B cell (primary cell): ENCODE measurements at regions not wholly inside any gene's neighbourhood (a gene's known extent, or its start where the extent isn't known, plus 50 kb on each side); places are given as distances from the start of the nearest gene placed in this dataset.

Source experiments
- ATAC-seq: fragments of 200-7000 bp; cut with Tn5 transposase; one replicate; pipeline ENCODE4 v1.10.0; 2021; ENCODE audit warnings: low read depth, mild to moderate bottlenecking, moderate number of reproducible peaks, moderate library complexity
- CTCF ChIA-PET: fragments of 350-600 bp; sonication (Branson Sonifier 250); formaldehyde crosslinking; loops from one replicate; lab custom pipeline; 2021; ENCODE audit warnings: antibody characterized with exemption, inconsistent platforms; lab: Charles Lee
- POLR2A ChIA-PET: fragments of 350-600 bp; sonication (Branson Sonifier 250); formaldehyde crosslinking; loops from one replicate; lab custom pipeline; 2021; ENCODE audit warnings: antibody characterized with exemption; lab: Charles Lee
- DNase-seq: peaks from one replicate; pipeline ENCODE4 v3.0.0; 2013
- H2AFZ ChIP-seq: 2 replicates; pipeline ENCODE4 v1.6.1; 2012; ENCODE audit warnings: mild to moderate bottlenecking, low read depth, low read length; ENCODE audit not compliant: insufficient read depth, poor library complexity, severe bottlenecking
- H3K27ac ChIP-seq, 2 donors: 1 replicate in 1 of 2; 2 replicates in 1 of 2; pipeline ENCODE4 v1.5.1; 2012 to 2013; ENCODE audit warnings: low read length in 2 of 2, mild to moderate bottlenecking in 2 of 2, moderate library complexity in 1 of 2
- H3K27me3 ChIP-seq, 4 experiments: fragments of 200-600 bp in 1 of 4; sonication (generic) in 1 of 4; replicated peaks in 1 of 4; 1 replicate in 2 of 4; 2 replicates in 2 of 4; pipeline versions ENCODE4 v1.6.1 to v1.7.0; 2013 to 2016; ENCODE audit warnings: low read length in 3 of 4, mild to moderate bottlenecking in 2 of 4, mixed read lengths in 1 of 4, moderate library complexity in 1 of 4; ENCODE audit not compliant: insufficient read depth in 4 of 4, control insufficient read depth in 3 of 4; ENCODE audit errors: control extremely low read depth in 1 of 4
- H3K36me3 ChIP-seq, 2 experiments: replicated peaks in 1 of 2; 1 replicate in 1 of 2; 2 replicates in 1 of 2; pipeline versions ENCODE4 v1.6.1 to v1.7.1; 2013; ENCODE audit warnings: low read length in 1 of 2; ENCODE audit not compliant: insufficient read depth in 2 of 2, control insufficient read depth in 1 of 2; ENCODE audit errors: control extremely low read depth in 1 of 2, extremely low read depth in 1 of 2
- H3K4me1 ChIP-seq, 2 donors: fragments of 200-600 bp in 1 of 2; sonication (generic) in 1 of 2; 1 replicate in 1 of 2; 2 replicates in 1 of 2; pipeline versions ENCODE4 v1.5.1 to v1.6.1; 2013 to 2017; ENCODE audit warnings: low read length in 2 of 2; ENCODE audit not compliant: control insufficient read depth in 2 of 2, insufficient read depth in 2 of 2
- H3K4me2 ChIP-seq: replicated peaks from 2 replicates; pipeline ENCODE3; 2012; ENCODE audit warnings: mild to moderate bottlenecking, low read depth, low read length; ENCODE audit not compliant: poor library complexity, severe bottlenecking
- H3K4me3 ChIP-seq, 5 experiments: fragments of 200-600 bp in 1 of 5; sonication (generic) in 1 of 5; 1 replicate in 3 of 5; 2 replicates in 2 of 5; pipeline versions ENCODE4 v1.5.1 to v1.7.0; 2011 to 2016; ENCODE audit warnings: low read length in 4 of 5, mild to moderate bottlenecking in 4 of 5, low read depth in 2 of 5, control low read depth in 1 of 5, moderate library complexity in 1 of 5; ENCODE audit not compliant: insufficient read depth in 1 of 5; ENCODE audit errors: control extremely low read depth in 1 of 5, extremely low read depth in 1 of 5
- H3K79me2 ChIP-seq: fragments of 200-600 bp; sonication (generic); one replicate; pipeline ENCODE4 v1.6.0; 2016; ENCODE audit warnings: low read length; ENCODE audit not compliant: control insufficient read depth, insufficient read depth
- H3K9ac ChIP-seq: fragments of 200-600 bp; sonication (generic); 2 replicates; pipeline ENCODE4 v1.6.1; 2017; ENCODE audit warnings: mild to moderate bottlenecking, low read length, moderate library complexity
- H3K9me3 ChIP-seq, 3 donors: one replicate each; pipeline versions ENCODE4 v1.6.1 to v1.7.1; 2013; ENCODE audit warnings: low read length in 2 of 3; ENCODE audit not compliant: control insufficient read depth in 2 of 3, insufficient read depth in 1 of 3; ENCODE audit errors: control extremely low read depth in 1 of 3
- H4K20me1 ChIP-seq: 2 replicates; pipeline ENCODE4 v1.6.0; 2012; ENCODE audit warnings: mild to moderate bottlenecking, low read length; ENCODE audit not compliant: insufficient read depth, control insufficient read depth, poor library complexity, severe bottlenecking
- H3K27ac Mint-ChIP-seq: one replicate; pipeline ENCODE4 v1.8.0; 2021; ENCODE audit warnings: mixed read lengths
- H3K27me3 Mint-ChIP-seq: one replicate; pipeline ENCODE4 v1.8.0; 2021; ENCODE audit warnings: mixed read lengths
- H3K4me1 Mint-ChIP-seq: one replicate; pipeline ENCODE4 v1.8.0; 2021; ENCODE audit warnings: mixed read lengths
- H3K4me3 Mint-ChIP-seq: one replicate; pipeline ENCODE4 v1.8.0; 2021; ENCODE audit warnings: mixed read lengths
- H3K9me3 Mint-ChIP-seq: one replicate; pipeline ENCODE4 v1.8.0; 2022; ENCODE audit warnings: mixed read lengths; ENCODE audit not compliant: insufficient read depth
- CTCF ChIP-seq: fragments of 200-600 bp; IDR thresholded peaks from one replicate; pipeline ENCODE4 v1.8.0; 2022; ENCODE audit warnings: antibody characterized with exemption, mild to moderate bottlenecking
- EZH2 ChIP-seq: IDR thresholded peaks from 2 replicates; pipeline ENCODE4 v1.6.1; 2012; ENCODE audit warnings: borderline replicate concordance, low read depth, mild to moderate bottlenecking, moderate library complexity, low read length; ENCODE audit not compliant: insufficient read depth, poor library complexity, severe bottlenecking
- WGBS: methylation state at CpG from one replicate; pipeline ENCODE4 v1.1.5; 2013; ENCODE audit warnings: missing lambda C conversion rate; ENCODE audit not compliant: insufficient coverage; 5-methylcytosine and 5-hydroxymethylcytosine counted together
- intact Hi-C: fragments of 100-400 bp; cut with micrococcal nuclease; formaldehyde crosslinking; loops from one replicate; pipeline ENCODE4 v1.10.0; 2022

- Histone ChIP-seq H3K9me3 (no peaks in the 10 kb centered on the region), H3K9ac (no peak overlapping the region), H3K4me1 (no peaks in the 10 kb centered on the region), H3K36me3 (no peaks in the 10 kb centered on the region), H4K20me1 (no peaks in the 10 kb centered on the region), H2AFZ (no peak overlapping the region), H3K79me2 (no peaks in the 10 kb centered on the region), H3K27ac (no peak overlapping the region), H3K4me3 (no peak overlapping the region), H3K27me3 (peaks cover 0 to 5% (median 0%) of the 10 kb centered on the region in 4 experiments), H3K4me2 (no peak overlapping the region)
- Mint-ChIP-seq H3K27ac (no peak overlapping the region), H3K4me1 (no peaks in the 10 kb centered on the region), H3K9me3 (no peaks in the 10 kb centered on the region), H3K4me3 (no peak overlapping the region), H3K27me3 (peaks cover 18% of the 10 kb centered on the region)
- ATAC-seq: no peak
- WGBS: 96% methylated on average over 5 of the region's 6 CpGs
- intact Hi-C loops: no loop called here
- TF ChIP-seq EZH2 (no peak), CTCF (no peak)
- POLR2A ChIA-PET: no interaction called here
- CTCF ChIA-PET: no interaction called here
- DNase-seq: no peak
Measured at GRCh38 chr1:203926025-203926540, 64.7 kb downstream of the SNRPE start.

GRCh38 chr1:203929741-203930309, 68.4 kb downstream of the SNRPE start:
- Histone ChIP-seq H3K4me2 (no peak overlapping the region), H3K4me1 (no peaks in the 10 kb centered on the region), H3K27ac (no peak overlapping the region), H3K9ac (no peak overlapping the region), H2AFZ (no peak overlapping the region), H3K4me3 (no peak overlapping the region), H4K20me1 (no peaks in the 10 kb centered on the region), H3K79me2 (no peaks in the 10 kb centered on the region), H3K9me3 (no peaks in the 10 kb centered on the region), H3K36me3 (no peaks in the 10 kb centered on the region), H3K27me3 (peaks cover 0 to 2% (median 0%) of the 10 kb centered on the region in 4 experiments)
- 70% methylated on average over 1 of the region's 4 CpGs for WGBS
- ATAC-seq (no peak), DNase-seq (no peak)
- H3K27me3 Mint-ChIP-seq: peaks cover 25% of the 10 kb centered on the region
- no peaks in the 10 kb centered on the region for H3K9me3 Mint-ChIP-seq
- intact Hi-C loops: no loop called here
- ChIA-PET CTCF (no interaction called here), POLR2A (no interaction called here)
- H3K4me1 Mint-ChIP-seq: no peaks in the 10 kb centered on the region
- no peak for TF ChIP-seq CTCF
- no peak for TF ChIP-seq EZH2
- H3K4me3 Mint-ChIP-seq: no peak overlapping the region
- no peak overlapping the region for H3K27ac Mint-ChIP-seq
